CD4-positive, alpha-beta T cell treated with Interleukin-12 subunit alpha and Interleukin-12 subunit beta, for 1 hour (primary cell): ENCODE measurements at regions not wholly inside any gene's neighbourhood (a gene's known extent, or its start where the extent isn't known, plus 50 kb on each side); places are given as distances from the start of the nearest gene placed in this dataset.
"Not testable (repeated sequence)": the region's sequence is repeated elsewhere in the genome, so short reads cannot be mapped to it uniquely, and the experiment has no call there.

ENCODE experiments used
- DNase-seq: peaks from one replicate; pipeline ENCODE4 v3.0.0-alpha.2; 2020

- DNase-seq, result no peak
These were observed 132.6 kb downstream of the PRL start for GRCh38 chr6:22164236-22164635.

- not testable (repeated sequence) for DNase-seq
These were observed 125.8 kb downstream of the PRL start for GRCh38 chr6:22171006-22171405.

- not testable (repeated sequence) for DNase-seq
These were observed 125.0 kb downstream of the PRL start for GRCh38 chr6:22171885-22172284.

- DNase-seq, result no peak
These were observed 123.5 kb downstream of the PRL start for GRCh38 chr6:22173311-22173710.

GRCh38 chr6:22180250-22180649 is 116.6 kb downstream of the PRL start:
- DNase-seq, result not testable (repeated sequence)

GRCh38 chr6:22184371-22184770 is 112.5 kb downstream of the PRL start:
- no peak for DNase-seq

GRCh38 chr6:22189946-22190345 is 106.9 kb downstream of the PRL start:
- DNase-seq, result no peak

GRCh38 chr6:22194188-22194921 is 102.5 kb downstream of the PRL start:
- no peak for DNase-seq

- no peak for DNase-seq
These were observed 97.1 kb downstream of the PRL start for GRCh38 chr6:22199771-22200170.

- no peak for DNase-seq
These were observed 92.7 kb downstream of the PRL start for GRCh38 chr6:22204153-22204552.

GRCh38 chr6:22205266-22205665 is 91.6 kb downstream of the PRL start:
- DNase-seq, result no peak

GRCh38 chr6:22206106-22206505 is 90.7 kb downstream of the PRL start:
- no peak for DNase-seq

GRCh38 chr6:22208026-22208425 is 88.8 kb downstream of the PRL start:
- DNase-seq, result no peak

- DNase-seq, result no peak
These were observed 82.5 kb downstream of the PRL start for GRCh38 chr6:22214314-22214713.

- not testable (repeated sequence) for DNase-seq
These were observed 81.4 kb downstream of the PRL start for GRCh38 chr6:22215474-22215873.

GRCh38 chr6:22218410-22218809 is 78.4 kb downstream of the PRL start:
- no peak for DNase-seq

- DNase-seq, result no peak
These were observed 76.9 kb downstream of the PRL start for GRCh38 chr6:22219925-22220324.

GRCh38 chr6:22221211-22221610 is 75.6 kb downstream of the PRL start:
- no peak for DNase-seq

- DNase-seq, result no peak
These were observed 75.2 kb downstream of the PRL start for GRCh38 chr6:22221630-22222029.

- DNase-seq, result no peak
These were observed 74.4 kb downstream of the PRL start for GRCh38 chr6:22222469-22222868.

GRCh38 chr6:22227824-22228610 is 68.8 kb downstream of the PRL start:
- no peak for DNase-seq

GRCh38 chr6:22231050-22231449 is 65.8 kb downstream of the PRL start:
- DNase-seq, result no peak

- DNase-seq, result no peak
These were observed 65.2 kb downstream of the PRL start for GRCh38 chr6:22231616-22232015.

- DNase-seq, result no peak
These were observed 60.0 kb downstream of the PRL start for GRCh38 chr6:22236626-22237414.
